NCI-H146 treated with DMSO at 0.1 percent for 48 hours (cell line): ENCODE measurements at regions not wholly inside any gene's neighbourhood (a gene's known extent, or its start where the extent isn't known, plus 50 kb on each side); places are given as distances from the start of the nearest gene placed in this dataset.
A peak's percentile ranks its signal among the peaks of the same experiment; 100 is the strongest.
"Not testable (repeated sequence)": the region's sequence is repeated elsewhere in the genome, so short reads cannot be mapped to it uniquely, and the experiment has no call there.

Experiments
- DNase-seq: peaks from one replicate; lab custom pipeline; 2025; ENCODE audit not compliant: unreplicated experiment; lab: John Stamatoyannopoulos, UW

- DNase-seq, result no peak
These were observed 164.4 kb downstream of the CXXC4 start for GRCh38 chr4:104330125-104330905.

- DNase-seq, result not testable (repeated sequence)
These were observed 167.6 kb downstream of the CXXC4 start for GRCh38 chr4:104326991-104327694.

- DNase-seq, result no peak
These were observed 192.0 kb downstream of the CXXC4 start for GRCh38 chr4:104302731-104303130.

GRCh38 chr4:104294811-104295210 lies 199.9 kb downstream of the CXXC4 start:
- no peak for DNase-seq

GRCh38 chr4:104286867-104287266 lies 207.8 kb downstream of the CXXC4 start:
- no peak for DNase-seq

GRCh38 chr4:104283303-104283702 lies 211.4 kb downstream of the CXXC4 start:
- DNase-seq, result no peak

- no peak for DNase-seq
These were observed 214.9 kb downstream of the CXXC4 start for GRCh38 chr4:104279744-104280143.

GRCh38 chr4:104272966-104273365 lies 221.7 kb downstream of the CXXC4 start:
- no peak for DNase-seq

GRCh38 chr4:104269603-104270002 lies 225.1 kb downstream of the CXXC4 start:
- not testable (repeated sequence) for DNase-seq

- DNase-seq, result no peak
These were observed 231.6 kb downstream of the CXXC4 start for GRCh38 chr4:104263100-104263499.

GRCh38 chr4:104262678-104263077 lies 232.0 kb downstream of the CXXC4 start:
- DNase-seq, result no peak

- DNase-seq, result no peak
These were observed 246.0 kb downstream of the CXXC4 start for GRCh38 chr4:104248726-104249125.

- no peak for DNase-seq
These were observed 258.7 kb downstream of the CXXC4 start for GRCh38 chr4:104235967-104236366.

GRCh38 chr4:104217526-104217925 lies 277.2 kb downstream of the CXXC4 start:
- DNase-seq, result no peak

- no peak for DNase-seq
These were observed 283.0 kb downstream of the CXXC4 start for GRCh38 chr4:104211657-104212056.

GRCh38 chr4:104210420-104210819 lies 284.3 kb downstream of the CXXC4 start:
- no peak for DNase-seq

GRCh38 chr4:104206784-104207183 lies 287.9 kb downstream of the CXXC4 start:
- DNase-seq, result no peak

GRCh38 chr4:104205116-104205515 lies 289.6 kb downstream of the CXXC4 start:
- no peak for DNase-seq

- peak; percentile 3 for DNase-seq
These were observed 306.4 kb downstream of the CXXC4 start for GRCh38 chr4:104188301-104188700.

GRCh38 chr4:104169437-104169836 lies 325.3 kb downstream of the CXXC4 start:
- DNase-seq, result no peak

- DNase-seq, result no peak
These were observed 327.9 kb downstream of the CXXC4 start for GRCh38 chr4:104166749-104167148.

GRCh38 chr4:104163820-104164219 lies 330.9 kb downstream of the CXXC4 start:
- DNase-seq, result no peak
